Activated naive CD8-positive, alpha-beta T cell (primary cell): ENCODE measurements at regions not wholly inside any gene's neighbourhood (a gene's known extent, or its start where the extent isn't known, plus 50 kb on each side); places are given as distances from the start of the nearest gene placed in this dataset.
"Not testable (repeated sequence)": the region's sequence is repeated elsewhere in the genome, so short reads cannot be mapped to it uniquely, and the experiment has no call there.

ENCODE experiments used
- H3K27ac Mint-ChIP-seq: one replicate; pipeline ENCODE4 v1.8.0; 2021; ENCODE audit warnings: mixed read lengths
- H3K27me3 Mint-ChIP-seq: one replicate; pipeline ENCODE4 v1.8.0; 2021; ENCODE audit warnings: mixed read lengths
- H3K36me3 Mint-ChIP-seq: one replicate; pipeline ENCODE4 v1.8.0; 2021; ENCODE audit warnings: mixed read lengths
- H3K4me1 Mint-ChIP-seq: one replicate; pipeline ENCODE4 v1.8.0; 2021; ENCODE audit warnings: low read depth, mixed read lengths
- H3K4me3 Mint-ChIP-seq: one replicate; pipeline ENCODE4 v1.8.0; 2021; ENCODE audit warnings: mild to moderate bottlenecking, mixed read lengths
- H3K9me3 Mint-ChIP-seq: one replicate; pipeline ENCODE4 v1.8.0; 2021; ENCODE audit warnings: low read depth, mixed read lengths

DNA sequence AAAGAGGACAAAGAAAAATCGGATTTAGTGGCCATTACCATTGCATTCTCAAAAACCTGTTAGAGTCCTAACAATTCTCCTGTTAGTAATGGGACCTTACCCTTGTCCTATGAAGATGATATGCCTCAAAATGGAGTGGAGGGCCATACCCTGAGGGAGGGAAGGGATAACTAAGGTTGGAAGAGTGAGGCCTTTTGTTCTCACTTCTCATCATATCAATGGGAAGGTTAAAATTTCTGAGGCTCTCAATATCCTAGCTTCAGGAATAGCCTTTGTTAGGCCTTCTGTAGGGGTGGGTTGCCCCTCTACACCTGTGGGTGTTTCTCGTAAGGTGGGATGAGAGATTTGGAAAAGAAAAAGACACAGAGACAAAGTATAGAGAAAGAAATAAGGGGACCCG is 109.4 kb upstream of the SGIP1 start:
- H3K4me1 Mint-ChIP-seq, H3K27ac Mint-ChIP-seq, H3K27me3 Mint-ChIP-seq, H3K4me3 Mint-ChIP-seq, H3K36me3 Mint-ChIP-seq: not testable (repeated sequence)
- peaks cover 10% of the 10 kb centered on the region for H3K9me3 Mint-ChIP-seq

DNA sequence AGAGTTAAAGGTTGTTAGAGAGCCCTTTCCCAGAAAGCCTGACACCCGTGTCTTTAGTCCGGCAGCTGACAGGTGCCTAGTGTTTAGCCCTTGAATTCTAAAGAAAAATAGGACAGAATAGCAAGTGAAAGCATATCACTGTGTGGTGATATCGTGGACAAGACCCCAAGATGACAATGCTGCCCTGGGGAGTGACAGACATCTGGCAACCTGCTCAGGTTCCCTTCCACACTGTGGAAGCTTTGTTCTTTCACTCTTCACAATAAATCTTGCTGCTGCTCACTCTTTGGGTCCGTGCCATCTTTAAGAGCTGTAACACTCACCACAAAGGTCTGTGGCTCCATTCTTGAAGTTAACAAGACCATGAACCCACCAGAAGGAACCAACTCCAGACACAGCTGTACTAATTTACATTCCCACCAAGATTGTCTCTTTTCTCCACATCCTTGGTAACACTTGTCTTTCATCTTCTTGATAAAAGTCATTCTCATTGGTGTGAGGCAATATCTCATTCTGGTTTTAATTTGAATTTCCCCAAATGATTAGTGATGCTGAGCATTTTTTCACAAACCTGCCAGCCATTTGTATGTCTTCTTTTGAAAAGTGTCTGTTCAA is 107.6 kb upstream of the SGIP1 start:
- no peaks in the 10 kb centered on the region for H3K27me3 Mint-ChIP-seq
- peaks cover 17% of the 10 kb centered on the region for H3K36me3 Mint-ChIP-seq
- peak overlapping the region; percentile 35 for H3K27ac Mint-ChIP-seq
- H3K9me3 Mint-ChIP-seq, result peaks cover 22% of the 10 kb centered on the region
- H3K4me1 Mint-ChIP-seq, result peaks cover 5% of the 10 kb centered on the region
- no peak overlapping the region for H3K4me3 Mint-ChIP-seq

DNA sequence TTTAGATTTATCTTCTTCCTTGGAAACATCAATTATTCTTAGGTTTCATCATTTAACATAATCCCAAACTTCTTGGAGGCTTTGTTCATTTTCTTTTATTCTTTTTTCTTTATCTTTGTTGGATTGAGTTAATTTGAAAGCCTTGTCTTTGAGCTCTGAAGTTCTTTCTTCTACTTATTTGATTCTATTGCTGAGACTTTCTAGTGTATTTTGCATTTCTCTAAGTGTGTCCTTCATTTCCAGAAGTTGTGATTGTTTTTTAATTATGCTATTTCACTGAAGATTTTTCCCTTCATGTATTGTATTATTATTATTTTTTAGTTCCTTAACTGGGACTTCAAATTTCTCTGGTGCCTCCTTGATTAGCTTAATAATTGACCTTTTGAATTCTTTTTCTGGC is 103.1 kb upstream of the SGIP1 start:
- not testable (repeated sequence) for H3K4me1 Mint-ChIP-seq, H3K27ac Mint-ChIP-seq
- H3K9me3 Mint-ChIP-seq, result peaks cover 26% of the 10 kb centered on the region

DNA sequence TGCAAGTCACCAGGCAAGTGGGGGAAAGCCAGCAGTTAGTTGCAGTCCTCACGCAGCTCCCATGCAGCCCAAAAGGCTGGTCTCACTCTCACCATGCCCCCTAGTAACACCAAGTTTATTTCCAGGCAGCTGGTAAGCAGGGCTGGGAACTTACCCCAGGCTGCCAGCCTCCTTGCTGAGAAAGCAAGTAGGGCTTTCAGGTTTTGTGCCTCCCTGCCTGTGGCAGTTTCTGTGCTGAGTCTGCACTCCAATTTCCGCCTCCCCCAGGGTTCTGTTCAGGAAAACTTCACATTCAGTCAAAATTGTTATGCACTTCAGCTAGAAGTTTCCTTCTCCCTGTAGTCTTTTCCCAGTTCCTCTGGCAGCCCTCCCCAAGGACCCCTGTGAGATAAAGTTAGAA is 102.0 kb upstream of the SGIP1 start:
- no peaks in the 10 kb centered on the region for H3K27me3 Mint-ChIP-seq
- H3K36me3 Mint-ChIP-seq, result peaks cover 24% of the 10 kb centered on the region
- peaks cover 26% of the 10 kb centered on the region for H3K9me3 Mint-ChIP-seq
- no peak overlapping the region for H3K4me3 Mint-ChIP-seq
- no peak overlapping the region for H3K27ac Mint-ChIP-seq
- H3K4me1 Mint-ChIP-seq, result peaks cover 10% of the 10 kb centered on the region

More for the DNA sequence above, 103.1 kb upstream of the SGIP1 start:
- not testable (repeated sequence) for H3K27me3 Mint-ChIP-seq, H3K4me3 Mint-ChIP-seq
- H3K36me3 Mint-ChIP-seq, result peaks cover 24% of the 10 kb centered on the region

DNA sequence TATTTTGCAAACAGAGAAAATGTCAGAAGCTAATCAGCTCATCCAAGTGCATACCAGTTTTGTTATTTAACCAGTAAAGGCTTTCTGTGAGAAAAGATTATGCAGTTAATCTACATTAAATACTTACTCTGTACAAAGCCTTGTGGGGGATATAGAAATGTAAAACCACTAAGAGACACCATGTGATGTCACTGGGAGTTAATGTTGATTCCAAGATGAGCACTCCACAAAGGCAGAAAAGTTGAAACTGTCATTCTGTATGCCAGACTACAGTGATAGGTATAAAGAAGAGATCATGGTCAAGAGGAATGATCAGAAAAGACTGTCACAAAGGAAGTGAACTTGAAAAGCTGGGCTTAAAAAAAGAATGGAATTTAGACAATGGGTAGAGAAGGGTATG is 100.3 kb upstream of the SGIP1 start:
- Mint-ChIP-seq H3K27ac (no peak overlapping the region), H3K9me3 (peaks cover 24% of the 10 kb centered on the region), H3K4me3 (no peak overlapping the region), H3K27me3 (no peaks in the 10 kb centered on the region), H3K36me3 (peaks cover 22% of the 10 kb centered on the region), H3K4me1 (peaks cover 19% of the 10 kb centered on the region)

DNA sequence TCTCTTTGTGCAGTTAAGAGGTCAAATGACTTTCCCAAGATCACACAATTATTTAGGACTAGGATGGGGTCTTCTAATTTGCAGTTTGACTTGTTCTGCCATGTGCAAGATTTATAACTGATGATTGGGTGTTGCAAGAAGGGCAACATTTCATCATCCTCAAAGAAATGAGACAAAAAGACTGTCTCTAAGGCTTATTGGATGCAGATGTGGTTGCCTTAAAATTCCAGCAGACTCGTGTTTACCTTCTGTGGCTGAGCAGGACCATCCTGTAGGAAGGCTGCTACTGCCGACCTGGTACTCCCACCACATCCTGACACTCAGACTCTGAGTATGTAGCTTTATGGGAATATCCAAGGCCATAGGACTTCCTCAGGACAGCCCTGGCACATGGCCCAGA is 99.9 kb upstream of the SGIP1 start:
- Mint-ChIP-seq H3K27ac (no peak overlapping the region), H3K36me3 (peaks cover 18% of the 10 kb centered on the region), H3K4me3 (no peak overlapping the region), H3K9me3 (peaks cover 19% of the 10 kb centered on the region), H3K4me1 (peaks cover 24% of the 10 kb centered on the region), H3K27me3 (no peaks in the 10 kb centered on the region)

DNA sequence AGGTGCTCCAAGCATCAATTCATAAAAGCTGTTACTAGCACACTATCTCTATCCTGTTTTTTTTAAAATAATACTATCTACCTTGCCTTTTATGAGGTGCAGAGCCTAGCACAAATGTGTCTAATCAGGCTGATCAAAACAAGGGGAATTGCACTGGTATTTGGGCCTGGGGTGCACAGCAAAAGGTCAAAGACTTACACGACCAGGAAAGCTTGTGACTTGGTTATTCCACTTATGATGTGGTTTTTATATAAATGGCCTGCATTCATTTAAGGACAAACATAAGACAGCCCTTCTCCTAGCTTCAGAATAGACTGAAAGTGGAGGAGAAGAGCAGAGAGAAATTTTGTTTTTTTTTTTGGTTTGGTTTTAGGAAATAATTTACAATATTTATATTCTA is 98.4 kb upstream of the SGIP1 start:
- H3K27ac Mint-ChIP-seq, result no peak overlapping the region
- H3K4me3 Mint-ChIP-seq, result no peak overlapping the region
- H3K36me3 Mint-ChIP-seq, result peaks cover 13% of the 10 kb centered on the region
- peaks cover 11% of the 10 kb centered on the region for H3K9me3 Mint-ChIP-seq
- no peaks in the 10 kb centered on the region for H3K27me3 Mint-ChIP-seq
- peaks cover 33% of the 10 kb centered on the region for H3K4me1 Mint-ChIP-seq

DNA sequence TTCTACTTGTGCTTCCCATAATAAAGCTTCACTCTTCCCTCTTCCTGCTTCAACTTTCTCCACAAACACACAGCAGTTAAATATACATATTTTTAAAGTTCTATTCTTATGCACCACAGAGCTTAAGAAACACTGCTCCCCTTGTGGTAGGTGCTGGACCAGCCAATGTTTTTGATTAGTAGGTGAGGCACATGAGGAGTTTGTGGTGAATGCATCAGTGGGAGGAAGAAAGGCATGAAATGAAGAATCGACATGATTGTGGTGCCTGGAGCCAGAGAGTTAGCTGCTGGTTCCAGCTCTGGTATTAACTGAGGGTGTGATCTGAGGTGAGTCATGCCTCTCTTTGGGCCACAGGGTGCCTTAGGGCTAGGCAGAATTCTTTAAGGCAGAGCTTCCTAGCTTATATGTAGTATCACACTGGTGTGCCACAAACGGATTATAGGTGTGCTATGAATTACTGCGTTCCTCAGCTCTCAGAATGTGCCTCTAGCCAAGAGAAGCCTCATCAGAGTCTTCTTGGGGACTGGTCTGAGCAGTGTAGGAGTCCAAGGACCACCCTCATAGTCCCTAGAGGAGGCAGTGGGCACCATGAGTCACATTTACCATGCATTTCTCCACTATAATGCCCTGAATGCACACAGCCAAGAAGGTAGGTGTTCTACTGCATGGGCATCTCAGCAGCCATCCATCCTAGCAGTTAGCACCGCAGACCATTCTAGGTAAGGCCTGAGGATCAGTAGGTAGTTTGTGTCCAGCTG is 97.4 kb upstream of the SGIP1 start:
- Mint-ChIP-seq H3K9me3 (peaks cover 2% of the 10 kb centered on the region), H3K27ac (peak overlapping the region; percentile 46), H3K27me3 (no peaks in the 10 kb centered on the region), H3K4me1 (peaks cover 33% of the 10 kb centered on the region), H3K36me3 (peaks cover 6% of the 10 kb centered on the region), H3K4me3 (no peak overlapping the region)

DNA sequence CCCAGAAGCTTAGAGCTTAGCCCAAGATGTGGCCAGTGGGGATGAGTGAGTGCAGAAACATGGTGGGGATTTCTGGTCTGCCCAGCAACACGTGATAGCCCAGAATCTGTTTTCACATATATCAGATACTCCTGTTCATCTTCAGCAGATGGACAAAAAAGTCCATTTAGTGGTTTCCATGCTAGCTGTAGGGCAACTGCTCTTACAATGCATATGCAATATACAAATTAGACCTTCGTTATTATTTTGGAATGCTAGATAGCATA is 96.9 kb upstream of the SGIP1 start:
- no peaks in the 10 kb centered on the region for H3K9me3 Mint-ChIP-seq
- H3K36me3 Mint-ChIP-seq, result peaks cover 2% of the 10 kb centered on the region
- no peak overlapping the region for H3K4me3 Mint-ChIP-seq
- H3K27me3 Mint-ChIP-seq, result no peaks in the 10 kb centered on the region
- peaks cover 33% of the 10 kb centered on the region for H3K4me1 Mint-ChIP-seq
- no peak overlapping the region for H3K27ac Mint-ChIP-seq

DNA sequence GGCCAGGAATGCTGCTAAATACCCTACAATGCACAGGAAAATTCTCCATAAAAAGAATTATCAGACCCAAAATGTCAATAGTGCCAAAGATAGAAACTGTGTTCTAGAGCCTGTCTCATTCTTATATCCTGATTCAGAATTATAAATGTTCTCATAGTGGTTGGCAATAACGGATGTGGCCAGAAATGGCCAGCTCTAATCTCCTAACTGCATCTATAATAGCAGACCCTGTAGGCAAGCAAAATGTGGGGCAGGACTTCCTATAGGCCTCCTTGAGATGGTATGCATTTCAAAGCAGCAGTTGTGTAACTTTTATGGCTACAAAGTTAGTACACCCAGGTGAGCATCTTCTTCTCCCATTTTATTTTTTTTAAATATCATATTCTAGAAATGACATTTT is 95.9 kb upstream of the SGIP1 start:
- Mint-ChIP-seq H3K36me3 (peaks cover 2% of the 10 kb centered on the region), H3K27me3 (no peaks in the 10 kb centered on the region), H3K4me3 (no peak overlapping the region), H3K27ac (no peak overlapping the region), H3K9me3 (no peaks in the 10 kb centered on the region), H3K4me1 (peaks cover 33% of the 10 kb centered on the region)

DNA sequence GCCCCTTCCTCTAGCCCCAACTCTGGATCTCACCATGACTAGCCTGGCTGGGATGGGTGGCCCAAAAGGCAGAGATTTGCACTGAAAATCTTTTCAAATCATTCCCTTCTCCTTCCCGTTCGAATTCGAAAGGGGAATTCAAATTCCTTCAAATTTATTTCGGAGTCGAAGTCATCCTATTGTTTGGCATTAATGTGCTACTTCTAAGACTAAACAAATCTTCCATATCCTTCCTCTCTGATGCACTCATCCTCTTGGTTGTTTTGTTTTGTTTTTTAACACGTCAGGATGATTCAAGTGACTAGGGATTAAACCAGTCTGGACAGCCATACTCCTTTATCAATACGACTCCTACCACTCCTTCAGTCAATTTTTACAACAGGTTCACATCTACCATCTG is 95.5 kb upstream of the SGIP1 start:
- no peaks in the 10 kb centered on the region for H3K9me3 Mint-ChIP-seq
- no peaks in the 10 kb centered on the region for H3K27me3 Mint-ChIP-seq
- H3K27ac Mint-ChIP-seq, result peak overlapping the region; percentile 38
- peaks cover 34% of the 10 kb centered on the region for H3K4me1 Mint-ChIP-seq
- H3K36me3 Mint-ChIP-seq, result peaks cover 2% of the 10 kb centered on the region
- H3K4me3 Mint-ChIP-seq, result no peak overlapping the region

DNA sequence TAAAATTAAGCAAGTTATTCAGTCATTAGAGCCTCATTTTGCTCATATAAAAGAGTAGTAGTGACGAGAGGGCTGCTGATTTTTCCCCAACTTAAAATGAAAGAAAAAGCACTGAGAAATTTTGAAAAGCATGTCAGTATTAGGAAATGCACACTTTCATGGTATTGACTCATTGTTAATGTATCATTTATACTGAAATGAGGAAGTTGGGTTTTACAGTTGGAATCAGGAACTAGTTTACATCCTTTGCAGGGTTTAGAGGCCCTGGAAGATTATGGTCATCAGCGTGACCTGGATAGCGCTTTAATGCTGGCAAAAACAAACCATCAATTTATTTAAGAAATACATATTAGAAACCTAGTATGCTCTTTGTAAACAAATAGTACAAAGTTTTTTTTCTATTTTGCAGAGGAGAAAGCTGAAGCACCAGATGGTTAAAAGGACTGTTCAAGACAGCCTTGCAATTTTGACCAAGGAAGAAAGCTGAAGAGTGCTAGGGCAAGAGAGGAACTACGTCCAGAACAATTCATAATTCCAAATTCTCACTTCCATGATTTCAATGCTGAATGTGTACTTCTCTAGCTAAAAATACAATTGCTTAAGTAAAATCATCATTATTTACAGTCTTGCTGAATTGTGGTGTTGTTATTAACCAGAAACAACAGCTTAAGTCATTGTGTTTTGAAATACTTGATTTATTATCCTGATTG is 94.8 kb upstream of the SGIP1 start:
- Mint-ChIP-seq H3K27me3 (no peaks in the 10 kb centered on the region), H3K9me3 (no peaks in the 10 kb centered on the region), H3K4me3 (no peak overlapping the region), H3K27ac (peak overlapping the region; percentile 38), H3K4me1 (peaks cover 37% of the 10 kb centered on the region), H3K36me3 (no peaks in the 10 kb centered on the region)

DNA sequence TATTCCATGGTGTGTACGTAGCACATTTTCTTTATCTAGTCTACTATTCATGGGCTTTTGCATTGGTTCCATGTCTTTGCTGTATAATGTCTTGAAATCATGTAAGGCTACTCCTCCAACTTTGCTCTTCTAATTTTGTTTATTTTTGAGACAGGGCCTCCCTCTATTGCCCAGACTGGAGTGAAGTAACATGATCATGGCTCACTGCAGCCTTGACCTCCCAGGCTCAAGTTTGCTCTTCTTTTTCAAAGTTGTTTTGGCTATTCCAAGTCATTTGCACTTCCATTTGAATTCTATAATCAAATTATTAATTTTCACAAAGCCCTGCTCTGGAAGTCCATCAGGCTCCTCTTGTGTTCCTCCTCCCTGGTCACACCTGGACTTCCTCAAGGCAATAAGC is 90.2 kb upstream of the SGIP1 start:
- Mint-ChIP-seq H3K9me3 (no peaks in the 10 kb centered on the region), H3K27me3 (peaks cover 3% of the 10 kb centered on the region), H3K27ac (peak overlapping the region; percentile 50), H3K4me3 (no peak overlapping the region), H3K36me3 (no peaks in the 10 kb centered on the region), H3K4me1 (peaks cover 38% of the 10 kb centered on the region)

DNA sequence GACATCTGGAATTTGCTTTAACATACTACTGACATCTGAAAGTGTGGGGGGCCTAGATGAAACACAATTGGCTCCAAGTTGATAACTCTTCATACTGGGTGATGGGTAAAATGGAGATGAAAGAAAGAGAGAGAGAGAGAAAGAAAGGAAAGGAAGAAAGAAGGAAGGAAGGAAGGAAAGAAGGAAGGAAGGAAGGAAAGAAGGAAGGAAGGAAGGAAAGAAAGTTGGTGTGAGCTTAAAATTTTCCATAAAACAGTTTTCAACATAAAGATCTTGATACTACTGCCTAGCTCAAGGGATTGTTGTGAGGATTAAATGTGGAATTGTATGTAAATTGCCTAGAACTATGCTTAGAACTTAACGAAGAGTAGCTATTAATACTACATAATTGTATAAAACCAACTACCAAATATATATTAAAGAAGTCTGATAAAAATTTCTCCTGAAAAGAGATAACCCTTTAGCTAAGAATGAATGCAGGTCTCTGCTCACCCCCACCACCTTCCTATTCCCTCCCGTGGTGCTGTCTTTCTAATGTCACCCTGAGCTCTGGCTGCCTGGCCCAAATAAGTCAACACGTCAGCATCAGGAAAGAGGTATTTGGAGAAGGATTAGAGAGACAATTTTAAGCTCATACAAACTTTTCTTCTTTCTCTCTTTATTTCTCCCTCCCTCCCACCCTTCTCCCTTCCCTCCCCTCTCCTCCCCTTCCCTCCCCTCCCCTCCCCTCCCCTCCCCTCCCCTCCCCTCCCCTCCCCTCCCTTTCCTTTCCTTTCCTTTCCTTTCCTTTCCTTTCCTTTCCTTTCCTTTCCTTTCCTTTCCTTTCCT is 89.3 kb upstream of the SGIP1 start:
- Mint-ChIP-seq H3K27me3 (peaks cover 3% of the 10 kb centered on the region), H3K27ac (peak overlapping the region; percentile 93), H3K4me1 (peaks cover 29% of the 10 kb centered on the region), H3K9me3 (no peaks in the 10 kb centered on the region), H3K36me3 (no peaks in the 10 kb centered on the region), H3K4me3 (peak overlapping the region; percentile 72)
